HG03159 (cell line): ENCODE measurements at regions not wholly inside any gene's neighbourhood (a gene's known extent, or its start where the extent isn't known, plus 50 kb on each side); places are given as distances from the start of the nearest gene placed in this dataset.

Experiments
- ATAC-seq: cut with Tn5 transposase; IDR thresholded peaks from one replicate; pipeline ENCODE4 v1.9.1; 2021; ENCODE audit warnings: mild to moderate bottlenecking, moderate library complexity; ENCODE audit not compliant: unreplicated experiment

DNA sequence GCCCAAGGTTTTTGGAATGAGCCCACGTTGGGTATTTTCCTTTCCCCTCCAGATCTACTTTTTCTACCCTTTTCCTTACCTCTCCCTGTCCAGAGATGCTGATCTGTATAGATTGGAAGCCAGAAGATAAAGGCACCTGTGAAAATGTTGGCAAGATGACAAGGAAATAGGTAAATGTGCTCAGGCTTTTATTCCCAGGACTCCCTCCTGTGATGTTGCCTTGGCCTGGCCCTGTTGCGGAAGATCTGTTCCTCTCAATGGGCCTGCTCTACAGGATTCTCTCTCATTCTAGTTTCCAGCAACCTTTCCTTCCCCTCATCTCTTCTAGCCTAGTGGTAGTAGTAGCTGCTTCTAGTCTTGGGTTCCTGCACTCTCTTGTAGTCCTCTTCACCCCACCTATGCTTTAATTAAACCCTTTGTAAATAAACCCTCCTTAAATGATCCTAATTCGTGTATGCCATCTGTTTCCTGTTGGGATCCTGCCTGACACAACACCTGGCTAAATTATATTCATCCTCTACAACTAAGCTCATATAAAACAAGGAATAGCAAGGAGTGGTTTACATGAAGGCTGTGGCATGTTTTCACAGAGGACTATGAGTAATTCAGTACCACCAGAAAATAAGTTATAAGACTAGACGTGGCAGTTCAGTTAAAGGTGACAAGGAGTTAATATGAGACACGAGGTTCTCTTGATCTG is 95.7 kb upstream of the MAOA start:
- no peak for ATAC-seq

DNA sequence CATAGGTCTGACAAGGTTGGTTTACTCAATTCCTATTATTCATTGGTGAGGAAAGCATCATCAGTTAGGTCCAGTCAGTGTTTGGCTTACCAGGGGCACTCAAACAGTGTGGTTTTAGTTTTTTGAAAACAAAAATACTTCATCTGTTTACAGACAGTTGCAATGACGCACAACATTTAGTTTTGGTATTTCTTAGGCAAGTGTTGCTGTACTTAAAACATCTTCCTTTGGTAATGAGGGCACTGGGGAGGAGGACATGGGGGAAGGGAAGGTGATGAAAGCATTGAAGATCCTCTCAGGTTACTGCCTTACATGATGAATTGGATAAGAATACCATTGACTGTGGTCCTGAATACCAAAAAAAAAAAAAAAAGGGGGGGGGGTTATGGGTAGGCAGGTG is 93.7 kb upstream of the MAOA start:
- ATAC-seq: no peak

GRCh38 chrX:43564953-43565352 is 91.1 kb upstream of the MAOA start:
- no peak for ATAC-seq

DNA sequence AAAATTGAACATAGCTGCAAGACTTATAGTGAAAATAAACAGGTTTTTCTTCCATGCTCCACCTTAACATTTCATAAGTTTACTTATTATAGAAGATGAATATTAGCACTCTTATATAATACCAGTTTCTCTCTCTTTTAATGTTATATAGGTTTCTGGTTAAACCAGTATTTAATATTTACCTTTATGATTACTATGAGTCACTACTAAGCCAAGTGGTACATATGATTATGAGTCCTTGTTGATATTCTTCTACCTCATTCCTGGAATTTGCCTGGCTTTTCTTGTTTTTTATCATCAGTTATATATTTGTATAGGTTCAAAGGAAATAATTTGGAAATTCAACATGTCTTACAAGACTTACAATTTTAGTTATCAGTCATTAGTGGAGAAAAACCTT is 89.9 kb upstream of the MAOA start:
- ATAC-seq: no peak

GRCh38 chrX:43573441-43574015 is 82.6 kb upstream of the MAOA start:
- ATAC-seq: no peak

GRCh38 chrX:43580621-43581020 is 75.5 kb upstream of the MAOA start:
- ATAC-seq: no peak

DNA sequence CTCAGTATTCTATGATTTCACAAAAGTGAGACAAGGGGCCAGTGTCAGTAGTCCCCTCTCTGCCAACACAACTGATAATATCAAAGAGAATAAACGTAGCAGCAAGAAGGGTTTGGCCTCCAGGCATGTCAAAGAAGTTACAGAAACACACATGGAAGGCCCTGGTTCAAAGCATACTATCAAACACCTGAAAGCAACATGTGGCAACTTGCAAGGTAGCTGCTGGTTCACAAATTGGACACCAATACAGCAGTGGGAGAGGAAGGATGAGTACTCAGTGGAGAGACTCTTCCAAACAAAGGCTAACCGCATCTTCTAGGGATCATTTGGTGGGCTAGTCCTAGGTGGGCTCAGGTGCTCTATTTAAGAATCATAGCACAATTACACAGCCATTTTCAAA is 74.9 kb upstream of the MAOA start:
- ATAC-seq: no peak

GRCh38 chrX:43581888-43582539 is 74.1 kb upstream of the MAOA start:
- ATAC-seq: no peak

DNA sequence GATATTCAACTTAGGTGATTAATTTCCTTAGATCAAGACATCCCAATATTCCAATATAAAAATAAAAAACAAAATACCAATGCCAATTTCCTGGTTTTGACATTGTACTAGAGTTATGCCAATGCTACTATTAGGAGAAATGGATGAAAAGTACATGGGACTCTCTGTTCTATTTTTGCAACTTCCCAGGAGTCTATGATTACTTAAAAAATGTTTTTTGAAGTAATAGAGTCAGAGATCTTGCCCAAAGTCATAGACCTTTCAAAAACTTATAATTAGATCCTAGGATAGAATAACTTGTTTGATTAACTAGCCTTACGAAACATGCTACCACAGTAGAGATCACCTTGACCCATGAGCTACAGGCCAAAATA is 73.6 kb upstream of the MAOA start:
- ATAC-seq: no peak

DNA sequence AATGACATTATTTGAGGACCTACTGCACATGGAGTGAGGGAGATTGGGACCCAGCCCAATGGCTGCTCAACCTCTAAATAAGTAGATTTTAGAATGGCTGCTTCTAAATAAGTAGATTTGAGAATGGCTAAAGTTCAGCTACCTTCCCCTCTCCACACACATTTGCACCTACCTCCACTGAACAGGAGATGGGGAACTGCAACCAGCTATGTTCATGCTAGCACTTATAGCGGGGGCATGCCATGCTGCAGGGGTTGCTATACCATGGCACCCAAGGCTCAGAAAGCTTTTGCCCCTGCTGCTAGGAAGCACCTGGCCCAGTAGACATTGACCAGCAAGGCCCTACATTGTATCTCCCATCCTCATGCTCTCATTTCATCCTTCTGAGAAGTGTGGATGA is 70.2 kb upstream of the MAOA start:
- ATAC-seq: no peak

GRCh38 chrX:43586830-43587229 is 69.3 kb upstream of the MAOA start:
- no peak for ATAC-seq

DNA sequence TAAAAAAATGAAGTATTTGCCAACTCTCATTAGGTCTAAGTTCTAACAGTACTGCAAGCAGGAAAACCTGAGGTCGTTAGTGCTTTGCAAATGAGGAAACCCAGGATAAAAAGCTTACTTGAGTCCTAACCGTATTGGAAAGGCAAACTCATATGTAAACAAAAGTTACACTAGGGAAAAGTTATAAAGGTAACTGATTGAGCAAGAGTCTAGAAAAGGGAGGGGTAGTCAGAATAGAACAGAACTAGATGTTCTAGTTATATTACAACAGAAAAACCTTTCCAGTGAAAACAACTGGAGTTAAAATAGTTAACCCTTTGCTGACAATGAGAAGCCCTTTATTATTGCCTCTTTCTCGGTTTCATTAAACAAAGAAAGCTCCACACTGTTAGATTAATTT is 66.4 kb upstream of the MAOA start:
- ATAC-seq: no peak

DNA sequence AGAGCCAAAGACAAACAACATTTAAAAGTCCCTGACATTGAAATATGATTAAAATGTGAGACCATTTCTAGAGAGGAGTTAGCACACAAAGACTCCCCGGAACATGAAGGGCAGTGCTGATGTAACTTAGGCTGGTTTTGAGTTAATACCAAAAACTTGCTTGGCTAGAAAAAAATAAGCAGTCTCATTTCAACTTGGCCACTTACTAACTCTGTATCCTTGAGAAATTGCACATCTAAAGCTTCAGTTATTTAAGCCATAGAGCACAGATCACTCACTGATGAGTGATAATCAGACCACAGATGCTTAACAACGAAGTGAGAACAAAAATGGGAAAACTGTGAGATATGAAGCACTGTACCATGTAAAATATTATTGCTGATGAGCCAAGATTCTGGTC is 65.9 kb upstream of the MAOA start:
- ATAC-seq: no peak

- ATAC-seq: no peak
These were observed 63.5 kb upstream of the MAOA start for GRCh38 chrX:43592597-43592996.

- no peak for ATAC-seq
These were observed 60.2 kb upstream of the MAOA start for GRCh38 chrX:43595931-43596330.

DNA sequence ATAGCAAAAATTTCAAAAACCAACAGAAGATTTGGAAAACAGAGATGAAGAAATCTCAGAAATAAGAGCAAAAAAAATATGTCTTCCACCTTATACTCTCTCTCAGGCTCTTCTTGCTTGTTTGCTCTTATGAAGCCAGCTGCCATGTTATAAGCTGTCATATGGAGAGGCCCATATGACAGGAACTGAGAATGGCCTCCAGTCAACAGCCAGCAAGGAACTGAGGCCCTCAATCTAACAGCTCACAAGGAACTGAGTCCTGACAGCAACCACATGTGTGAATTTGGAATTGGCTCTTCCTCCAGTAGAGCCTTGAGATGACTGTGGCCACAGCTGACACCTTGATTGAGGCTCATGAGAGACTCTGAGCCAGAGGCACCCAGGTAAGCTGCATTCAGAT is 51.3 kb upstream of the MAOA start:
- ATAC-seq: no peak

DNA sequence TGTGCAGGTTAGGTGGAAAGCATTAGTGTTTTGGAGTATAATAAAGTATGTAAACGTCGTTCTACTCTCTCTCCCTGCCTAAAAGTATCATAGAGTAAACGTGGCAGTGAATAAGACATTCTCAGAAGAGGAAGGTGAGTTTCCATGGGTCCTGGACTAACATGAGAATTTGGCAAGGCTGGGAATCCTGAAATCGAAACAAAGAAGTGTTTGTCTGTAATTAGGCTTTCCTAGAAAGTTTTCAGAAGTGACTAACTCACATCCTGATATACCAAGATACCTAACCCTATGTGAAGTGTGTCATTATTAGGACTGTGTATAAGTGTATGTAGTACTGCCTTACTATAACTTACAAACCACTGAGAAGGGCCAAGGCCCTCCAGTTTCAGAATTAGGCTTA is 50.7 kb upstream of the MAOA start:
- no peak for ATAC-seq
